Epidermal melanocyte (primary cell): ENCODE measurements at regions not wholly inside any gene's neighbourhood (a gene's known extent, or its start where the extent isn't known, plus 50 kb on each side); places are given as distances from the start of the nearest gene placed in this dataset.

ENCODE experiments used
- DNase-seq: peaks from one replicate; pipeline ENCODE4 v3.0.0; 2011; ENCODE audit warnings: low spot score; ENCODE audit not compliant: insufficient read length

DNA sequence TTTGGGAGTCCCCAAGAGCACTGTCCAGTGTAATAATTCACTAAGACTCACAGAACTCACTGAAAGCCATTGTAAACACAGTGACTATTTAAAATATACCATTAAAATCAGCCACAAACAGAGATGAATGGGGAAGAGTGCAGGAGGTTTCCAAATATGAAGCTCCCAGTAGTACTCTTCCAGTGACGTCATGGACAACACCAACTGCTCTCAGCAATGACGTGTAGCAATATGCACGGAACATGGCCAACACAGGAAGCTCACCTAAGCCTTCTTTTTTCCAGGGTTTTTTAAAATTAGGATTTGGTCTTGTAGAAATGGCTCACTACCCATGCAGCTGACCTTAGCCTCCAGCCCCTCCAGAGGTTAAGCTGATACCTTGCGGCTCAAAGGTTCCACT, 1224.1 kb upstream of the CADM2 start:
- DNase-seq, result no peak

DNA sequence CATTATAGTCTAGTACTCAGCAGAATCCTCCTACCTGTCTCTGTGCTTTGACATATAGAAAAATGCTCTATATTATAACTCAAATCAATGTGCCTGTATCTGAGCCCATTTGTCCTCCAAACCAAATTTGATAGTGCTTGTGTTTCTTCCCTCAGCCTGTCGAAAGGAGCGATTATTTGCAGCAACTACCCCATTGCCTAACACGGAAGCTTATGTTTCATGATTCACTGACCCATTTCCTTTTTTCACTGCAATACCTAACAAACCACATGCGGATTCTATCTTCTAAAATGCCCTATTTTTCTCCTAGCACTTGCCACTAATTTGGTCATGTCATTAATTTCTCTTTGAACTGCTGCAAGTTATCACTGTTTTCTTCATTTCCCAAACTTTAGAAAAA, 1220.6 kb upstream of the CADM2 start:
- no peak for DNase-seq

DNA sequence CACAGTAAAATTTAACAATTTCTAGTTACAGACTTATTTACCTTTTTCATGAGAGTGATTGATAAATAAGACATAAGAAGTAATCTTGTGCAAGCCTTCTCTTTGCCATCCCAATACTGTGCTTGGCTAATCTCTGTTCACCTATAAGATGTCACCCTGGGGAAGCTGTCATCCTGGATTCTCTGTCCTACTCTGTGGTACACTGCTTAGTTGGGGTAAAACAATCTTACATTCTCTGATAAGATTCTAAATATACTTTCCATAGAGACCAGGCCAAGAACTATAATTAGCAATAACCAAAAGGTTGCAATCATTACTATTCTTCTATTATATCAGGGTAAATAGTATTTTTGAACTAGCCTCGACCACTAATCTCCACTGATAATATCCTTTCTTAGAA, 1218.3 kb upstream of the CADM2 start:
- no peak for DNase-seq

DNA sequence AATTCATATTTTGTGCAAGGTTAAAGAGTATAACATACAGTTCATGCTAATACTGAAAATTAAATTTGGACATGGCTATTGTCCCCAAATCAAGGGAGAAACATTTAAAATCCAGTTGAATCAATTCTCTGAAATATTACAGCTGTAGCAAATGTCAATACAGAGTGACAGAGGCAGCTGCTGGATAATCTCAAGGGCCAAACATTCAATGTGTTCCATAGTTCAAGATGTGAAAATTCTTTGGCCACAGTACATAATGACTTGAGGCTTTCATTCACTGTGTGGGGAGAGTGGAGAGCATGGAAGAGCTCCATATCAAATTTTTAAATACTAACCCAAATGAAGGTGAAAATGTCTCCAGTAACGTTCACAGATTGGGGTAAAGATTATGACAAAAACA, 1192.8 kb upstream of the CADM2 start:
- no peak for DNase-seq

DNA sequence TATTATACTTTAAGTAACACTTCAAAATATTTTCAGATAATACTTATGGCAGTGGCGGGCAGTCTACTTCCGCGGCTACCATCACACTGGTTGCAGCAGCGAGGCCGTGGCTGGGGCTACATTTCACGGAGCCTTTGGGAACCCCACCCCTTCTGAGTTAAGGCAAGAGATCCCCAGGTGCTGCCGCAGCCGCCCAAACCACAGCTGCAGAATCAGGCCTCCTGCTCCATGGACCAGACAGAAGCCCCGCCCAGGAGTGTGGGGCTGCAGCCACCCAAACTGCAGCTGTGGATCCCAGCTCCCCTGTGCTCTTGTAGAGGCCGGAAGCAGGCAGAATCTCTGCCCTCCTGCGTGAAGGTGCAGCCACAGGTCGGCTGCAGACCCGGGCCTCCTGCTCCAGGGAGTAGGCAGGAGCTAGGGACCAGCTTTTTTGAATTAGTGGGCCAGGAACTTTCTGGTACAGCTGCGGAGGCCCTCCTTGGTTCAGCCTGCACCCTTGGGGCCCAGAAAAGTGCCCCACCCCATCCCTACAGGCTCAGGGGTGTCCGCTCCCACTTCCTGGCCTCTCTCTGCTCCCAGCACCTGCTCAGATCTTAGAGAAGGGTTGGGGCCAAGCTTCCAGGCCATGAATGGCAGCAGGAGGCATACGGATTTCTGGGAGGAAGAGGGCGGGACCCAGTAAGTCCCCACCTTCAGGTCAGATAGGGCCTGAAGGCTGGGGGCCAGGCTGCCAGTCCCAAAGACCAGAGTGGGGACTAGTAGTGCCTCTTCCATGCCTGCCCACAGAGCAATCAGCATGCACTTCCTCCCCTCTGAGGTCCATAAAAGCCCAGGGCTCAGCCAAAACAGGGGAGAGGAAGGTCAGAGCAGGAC, 1188.8 kb upstream of the CADM2 start:
- DNase-seq, result no peak

DNA sequence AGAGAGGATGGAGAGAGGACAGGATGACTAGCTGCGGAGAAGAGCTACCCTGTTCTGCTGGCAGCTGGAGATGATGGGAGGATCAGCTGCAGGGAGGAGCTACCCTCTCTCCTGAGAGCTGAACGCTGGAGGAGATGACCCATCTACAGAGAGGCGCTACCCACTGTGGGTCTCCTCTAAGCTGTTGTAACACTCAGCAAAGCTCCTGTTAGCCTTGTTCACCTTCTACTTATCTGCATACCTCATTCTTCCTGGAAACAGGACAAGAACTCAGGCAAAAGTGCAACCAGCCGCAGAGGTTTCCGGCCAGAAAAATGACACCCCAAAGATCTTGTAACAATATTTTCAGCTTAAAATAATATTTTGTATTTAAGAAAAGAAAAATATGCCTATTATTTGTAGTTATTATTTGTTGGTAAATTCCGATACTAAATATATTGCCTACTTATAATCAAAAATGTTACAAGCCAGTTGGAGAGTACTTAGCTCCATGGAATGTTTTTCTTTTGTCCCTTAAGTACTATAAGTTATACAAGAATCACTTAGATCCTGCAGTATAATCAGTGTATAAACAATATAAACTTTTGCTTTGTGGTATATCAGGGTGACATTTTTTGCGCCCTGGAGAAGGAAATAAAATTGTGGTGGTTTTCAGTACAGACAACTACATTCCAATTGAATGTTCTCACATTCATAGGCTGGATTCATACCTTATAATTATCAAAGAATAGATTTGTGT, 1188.0 kb upstream of the CADM2 start:
- no peak for DNase-seq

DNA sequence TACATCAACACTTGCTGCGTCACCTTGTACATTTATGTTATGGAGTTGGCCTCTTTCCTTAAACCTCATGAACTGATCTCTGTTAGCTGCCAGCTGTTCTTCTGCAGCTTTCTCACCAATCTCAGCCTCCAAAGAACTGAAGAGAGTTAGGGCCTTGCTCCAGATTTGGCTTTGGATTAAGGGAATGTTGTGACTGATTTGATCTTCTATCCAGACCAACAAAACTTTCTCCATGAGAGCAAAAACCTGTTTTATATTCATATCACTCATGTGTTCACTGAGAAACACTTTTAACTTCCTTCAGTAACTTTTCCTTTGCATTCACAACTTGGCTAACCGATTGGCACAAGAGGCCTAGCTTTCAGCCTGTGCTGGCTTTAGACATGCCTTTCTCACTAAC, 1156.0 kb upstream of the CADM2 start:
- no peak for DNase-seq

DNA sequence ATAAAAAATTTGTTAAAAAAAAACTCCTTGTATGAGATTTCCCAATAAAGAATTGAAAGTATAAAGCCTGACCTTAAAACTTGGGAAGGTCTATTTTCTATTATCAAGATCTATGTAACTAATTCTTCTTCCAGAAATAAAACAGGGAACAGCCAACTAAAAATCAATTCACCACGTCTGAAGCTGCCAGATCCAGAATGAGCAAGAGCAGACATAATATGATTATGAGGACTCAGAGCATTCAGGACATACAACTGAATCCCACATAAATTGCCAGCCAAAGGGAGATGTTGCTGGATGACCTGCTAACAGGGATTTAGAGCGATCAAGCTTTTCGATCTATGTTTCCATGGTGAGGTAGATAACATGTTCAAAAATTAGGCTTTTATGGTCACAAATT, 1151.3 kb upstream of the CADM2 start:
- DNase-seq, result no peak

DNA sequence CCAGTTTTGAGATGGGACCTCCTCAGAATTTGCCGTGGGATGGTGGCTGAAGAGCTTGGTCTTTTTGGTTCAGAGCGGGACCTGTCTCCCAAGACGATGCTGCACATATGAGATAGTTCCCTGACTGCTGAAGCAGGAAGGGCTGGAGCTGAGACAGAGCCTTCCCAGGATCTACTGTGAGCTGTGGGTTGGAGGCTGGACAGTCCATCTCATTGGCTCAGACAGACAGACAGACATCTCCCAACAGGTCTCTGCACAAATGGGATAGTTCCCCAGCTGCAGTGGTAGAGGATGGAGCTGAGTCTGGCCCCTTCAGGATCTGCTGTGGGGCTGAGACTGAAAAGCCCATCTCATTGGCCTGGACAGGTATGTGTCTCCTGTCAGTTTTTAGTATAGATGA, 1145.6 kb upstream of the CADM2 start:
- DNase-seq, result no peak

DNA sequence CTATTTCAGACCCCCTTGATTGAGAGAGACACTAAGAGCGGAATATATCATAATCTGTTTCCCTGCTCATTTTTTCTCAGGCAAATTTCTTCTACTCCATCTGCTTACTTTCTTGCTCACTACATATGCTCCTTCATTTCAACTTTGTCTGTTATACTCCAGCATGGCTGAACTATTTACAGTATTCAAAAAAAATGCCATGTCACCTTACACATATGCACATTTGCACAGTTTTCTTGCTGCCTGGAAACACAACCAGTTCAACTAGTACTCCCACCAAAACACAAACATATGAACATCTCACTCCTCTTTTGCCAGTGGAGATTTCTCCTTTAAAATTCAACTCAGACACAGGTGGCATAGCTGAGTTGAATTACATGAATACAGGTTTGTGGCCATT, 1142.1 kb upstream of the CADM2 start:
- DNase-seq, result no peak

DNA sequence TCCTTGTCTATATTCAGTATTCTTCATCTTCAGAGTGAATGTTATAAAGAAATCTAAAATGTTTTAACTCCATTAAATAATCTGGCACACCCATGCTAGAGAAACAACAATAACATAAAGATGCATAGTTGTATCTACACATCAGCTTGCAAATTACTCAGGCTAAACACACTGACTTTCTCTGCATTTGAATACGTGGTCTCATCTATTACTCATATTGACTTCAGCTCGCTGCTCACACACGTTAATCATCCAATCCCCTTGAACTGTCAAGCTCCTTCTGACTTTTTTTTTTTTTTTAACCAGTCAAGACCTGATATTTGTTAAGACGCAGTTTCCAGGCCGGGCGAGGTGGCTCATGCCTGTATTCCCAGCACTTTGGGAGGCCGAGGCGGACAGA, 1137.3 kb upstream of the CADM2 start:
- DNase-seq, result no peak

DNA sequence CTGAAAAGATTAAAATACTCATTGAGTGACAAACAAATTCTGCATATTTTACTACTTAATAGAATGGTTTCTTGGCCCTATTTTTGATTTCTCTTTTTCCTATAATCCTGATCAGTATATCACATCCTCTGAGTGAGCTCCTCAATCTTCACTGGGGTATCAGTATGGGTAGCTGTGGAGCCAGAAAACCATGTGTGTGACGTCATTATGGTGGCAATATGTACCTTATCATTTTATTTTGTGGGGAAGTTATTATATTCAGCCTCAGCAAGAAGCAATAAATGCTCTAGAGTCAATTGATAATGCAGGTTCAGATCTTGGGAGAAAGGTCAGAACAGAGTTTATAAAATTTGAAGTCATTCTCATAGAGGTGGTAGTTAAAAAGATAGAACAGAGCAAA, 1135.7 kb upstream of the CADM2 start:
- no peak for DNase-seq

DNA sequence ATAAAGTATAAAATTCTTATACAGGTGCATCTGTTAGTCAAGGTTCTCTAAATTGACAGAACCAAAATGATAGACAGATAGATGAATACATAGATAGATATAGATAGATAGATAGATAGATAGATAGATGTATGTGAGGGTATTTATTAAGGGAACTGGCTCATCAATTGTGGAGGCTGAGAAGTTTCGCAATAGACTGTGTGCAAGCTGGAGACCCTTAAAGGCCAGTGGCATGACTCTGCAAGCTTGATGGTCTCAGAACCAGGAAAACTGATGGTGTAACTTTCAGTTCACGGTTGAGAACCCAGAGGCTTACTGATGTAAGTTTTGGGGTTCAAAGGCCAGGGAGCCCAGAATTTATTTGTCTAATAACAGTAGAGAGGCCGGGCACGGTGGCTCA, 1123.7 kb upstream of the CADM2 start:
- DNase-seq, result no peak

DNA sequence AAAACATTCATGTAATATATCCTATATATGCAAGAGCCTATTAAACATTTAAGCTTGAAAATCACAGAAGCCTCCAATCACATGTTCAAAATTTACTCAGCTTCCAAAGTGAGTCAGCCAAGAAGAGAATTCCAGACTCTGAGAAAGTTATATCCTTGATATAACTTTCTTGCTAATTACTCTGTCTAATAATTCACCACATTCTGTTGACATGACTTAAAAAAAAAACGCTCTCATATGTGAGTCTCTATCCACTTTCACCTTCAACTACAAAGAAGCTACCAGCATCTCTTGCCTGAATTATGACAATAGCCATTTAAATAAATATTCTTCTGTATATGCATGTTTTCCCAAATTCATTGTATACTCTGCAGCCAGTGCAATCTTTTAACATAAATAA, 1116.3 kb upstream of the CADM2 start:
- no peak for DNase-seq

DNA sequence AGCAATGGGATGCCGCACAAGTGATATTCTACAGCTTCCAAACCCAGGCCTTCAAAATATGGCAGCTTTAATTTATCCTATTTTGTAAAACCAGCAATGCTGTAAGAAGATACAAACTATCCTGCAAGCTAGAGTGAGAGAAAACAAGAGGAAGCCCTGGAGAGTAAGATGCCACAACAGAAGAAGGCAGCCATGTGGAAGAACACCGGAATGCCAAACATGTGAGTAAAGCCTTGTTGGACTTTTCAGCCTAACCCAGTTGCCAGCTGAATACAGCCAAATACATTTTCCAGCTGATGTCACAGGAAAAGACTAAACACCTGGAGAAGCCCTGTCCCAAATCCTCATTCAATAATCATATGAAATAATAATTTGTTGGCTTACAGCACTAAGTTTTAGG, 1115.1 kb upstream of the CADM2 start:
- DNase-seq, result no peak

DNA sequence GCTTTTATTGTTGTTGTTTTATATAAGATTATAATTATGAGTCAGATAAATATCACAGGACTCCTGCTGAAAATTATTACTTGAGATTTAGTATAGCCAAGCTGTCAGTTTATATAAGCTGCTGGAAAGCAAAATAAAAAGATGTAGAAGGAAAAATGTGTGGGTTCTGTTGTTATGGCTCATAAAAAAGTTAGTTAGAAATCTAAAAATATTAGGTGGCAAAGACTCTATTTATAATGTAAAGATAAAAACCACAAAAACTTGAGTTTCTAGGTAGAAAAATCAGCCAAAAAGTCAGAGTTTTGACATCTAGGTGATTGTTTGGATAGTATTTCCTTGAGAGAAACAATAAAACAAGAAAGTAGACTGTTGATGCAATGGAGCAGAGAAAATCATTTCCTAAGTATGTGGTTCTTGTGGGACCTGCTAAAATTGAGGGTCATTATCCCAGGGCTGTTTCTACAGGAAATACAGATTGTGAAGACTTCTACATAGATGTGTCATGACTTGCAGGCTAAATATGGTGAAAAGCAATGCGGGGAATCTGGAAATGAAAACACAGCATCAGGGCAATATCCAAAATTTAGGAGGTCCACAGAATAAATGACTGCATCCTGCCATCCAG, 1109.6 kb upstream of the CADM2 start:
- no peak for DNase-seq

DNA sequence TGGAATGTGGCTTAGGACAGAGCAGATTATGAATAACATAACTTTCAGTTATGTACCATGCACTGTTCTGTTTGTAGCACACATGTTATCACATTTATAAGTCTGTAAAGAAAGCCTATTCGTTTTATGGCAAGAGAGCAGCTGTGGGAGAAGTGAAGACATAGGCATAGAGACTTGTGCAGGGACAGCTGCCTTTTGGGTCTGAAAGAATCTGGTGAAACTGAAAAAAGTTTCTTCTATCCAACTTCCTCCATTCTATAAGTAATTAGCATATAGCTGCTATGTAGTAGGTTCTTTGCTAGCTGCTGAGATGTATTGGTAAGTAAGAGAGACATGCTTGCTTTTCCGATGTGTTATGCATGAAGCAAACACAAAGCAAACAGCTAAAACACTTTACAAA, 1095.4 kb upstream of the CADM2 start:
- no peak for DNase-seq

DNA sequence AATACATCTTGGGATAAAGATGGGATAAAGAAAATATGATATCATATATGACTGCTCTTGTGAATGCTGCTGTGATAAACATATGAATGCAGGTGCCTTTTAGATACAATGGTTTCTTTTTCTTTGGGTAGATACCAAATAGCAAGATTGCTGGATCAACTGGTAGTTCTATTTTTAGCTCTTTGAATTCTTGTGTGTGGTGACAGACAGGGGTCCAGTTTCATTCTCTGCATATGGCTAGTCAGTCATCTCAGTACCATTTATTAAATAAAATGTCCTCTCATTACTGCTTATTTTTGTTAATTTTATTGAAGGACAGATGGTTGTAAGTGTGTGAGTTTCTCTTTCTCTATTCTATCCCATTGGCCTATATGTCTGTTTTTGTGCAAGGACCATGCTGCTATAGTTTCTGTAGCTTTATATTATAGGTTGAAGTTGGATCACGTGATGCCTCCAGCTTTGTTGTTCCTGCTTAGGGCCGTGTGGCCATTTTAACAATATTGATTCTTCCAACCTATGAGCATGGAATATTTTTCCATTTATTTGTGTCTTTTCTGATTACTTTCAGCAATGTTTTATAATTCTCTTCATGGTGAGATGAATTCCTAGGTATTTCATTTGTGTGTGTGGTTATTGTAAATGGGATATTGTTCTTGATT, 1089.8 kb upstream of the CADM2 start:
- DNase-seq, result no peak

DNA sequence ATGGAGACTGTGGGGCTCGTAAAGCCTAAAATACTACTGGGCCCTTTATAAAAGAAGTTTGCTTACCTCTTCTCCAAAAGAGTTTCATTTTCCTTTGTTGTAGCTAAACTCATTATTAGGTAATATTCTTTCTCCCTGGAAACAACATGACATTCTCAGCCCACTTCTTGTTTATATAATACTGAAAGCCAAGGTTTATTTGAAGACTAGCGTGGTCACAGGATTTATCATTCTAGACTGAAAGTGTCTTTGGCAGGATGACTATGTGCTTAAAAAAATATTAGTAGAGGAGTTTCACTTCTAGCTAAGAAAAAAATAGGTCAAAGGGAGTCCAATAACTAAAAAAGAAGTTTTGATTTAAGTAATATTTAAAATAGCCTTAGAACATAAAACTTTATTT, 1085.2 kb upstream of the CADM2 start:
- DNase-seq, result no peak

DNA sequence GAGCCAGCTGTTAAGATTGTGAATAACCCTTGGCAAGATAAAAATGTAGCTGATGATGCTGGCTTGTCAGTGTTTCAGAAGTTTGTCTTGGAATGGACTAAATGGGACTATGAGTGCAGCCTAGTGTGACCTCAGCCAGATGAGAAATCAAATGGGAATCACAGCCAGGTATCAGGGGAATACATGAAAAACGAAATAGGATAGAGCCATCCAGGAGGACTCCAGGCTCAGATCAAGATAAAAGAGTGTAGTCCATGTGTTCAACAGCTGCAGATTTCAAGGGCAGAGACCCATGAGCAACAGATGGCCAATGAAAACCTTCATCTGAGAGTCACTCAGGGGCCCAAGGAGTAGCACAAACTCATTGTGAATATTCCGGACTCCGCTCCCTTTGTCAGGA, 1080.9 kb upstream of the CADM2 start:
- DNase-seq, result no peak

DNA sequence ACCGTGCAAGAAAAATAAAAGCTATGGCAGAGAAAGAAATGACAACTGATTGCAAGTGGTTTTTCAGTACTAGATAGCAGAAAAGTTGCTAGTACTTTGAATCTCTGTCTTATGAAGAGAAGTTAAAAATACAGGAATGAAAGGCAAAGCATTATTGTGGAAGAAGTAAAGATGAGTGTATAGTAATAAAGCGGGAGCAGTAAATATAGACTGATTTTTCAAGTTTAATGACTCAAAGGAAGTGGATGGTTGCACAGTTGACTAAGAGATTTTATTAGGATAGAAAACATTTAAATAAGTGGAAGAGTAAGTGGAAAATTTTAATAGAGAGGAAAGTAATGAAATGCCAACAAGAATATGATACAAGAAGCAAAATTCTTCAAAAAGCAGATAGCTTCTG, 1076.1 kb upstream of the CADM2 start:
- DNase-seq, result no peak
